GM18520 (cell line): ENCODE measurements at regions not wholly inside any gene's neighbourhood (a gene's known extent, or its start where the extent isn't known, plus 50 kb on each side); places are given as distances from the start of the nearest gene placed in this dataset.

Source experiments
- ATAC-seq: cut with Tn5 transposase; IDR thresholded peaks from one replicate; pipeline ENCODE4 v1.9.1; 2021; ENCODE audit not compliant: unreplicated experiment

GRCh38 chr14:36083317-36083716, 93.2 kb downstream of the PTCSC3 start:
- ATAC-seq, result no peak

DNA sequence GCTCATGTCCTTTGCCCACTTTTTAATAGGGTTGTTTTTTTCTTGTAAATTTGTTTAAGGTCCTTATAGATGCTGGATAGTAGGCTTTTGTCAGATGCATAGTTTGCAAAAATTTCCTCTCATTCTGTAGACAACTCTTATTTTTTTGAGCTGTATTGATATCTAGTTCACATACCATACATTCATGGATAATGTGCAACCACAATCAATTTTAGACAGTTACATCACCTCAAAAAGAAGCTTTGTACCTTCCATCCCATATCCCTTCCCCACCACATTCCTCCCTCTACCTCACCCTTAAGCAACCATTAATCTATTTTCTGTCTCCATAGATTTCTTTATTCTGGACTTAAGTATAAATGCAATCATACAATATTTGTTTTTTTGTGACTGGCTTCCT, 98.4 kb downstream of the PTCSC3 start:
- no peak for ATAC-seq

DNA sequence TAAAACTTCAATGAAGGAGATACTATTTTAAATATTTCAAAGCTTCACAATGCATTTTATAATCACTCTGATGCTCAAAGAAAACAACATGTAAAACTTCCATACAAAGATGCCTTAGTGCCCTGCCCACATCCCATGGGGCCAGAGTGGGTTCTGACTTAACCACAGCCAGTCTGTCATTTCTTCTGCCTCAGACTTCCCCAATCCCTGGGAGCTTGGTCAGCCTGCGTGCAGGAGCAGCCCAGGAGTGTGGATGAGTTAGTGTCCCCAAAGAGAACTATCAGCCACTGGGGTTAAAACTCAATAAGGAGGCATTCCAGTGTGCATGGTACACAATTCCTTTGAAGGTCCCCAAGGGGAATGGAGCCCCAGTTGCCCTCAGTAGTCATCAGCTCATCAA, 100.3 kb downstream of the PTCSC3 start:
- ATAC-seq, result no peak

DNA sequence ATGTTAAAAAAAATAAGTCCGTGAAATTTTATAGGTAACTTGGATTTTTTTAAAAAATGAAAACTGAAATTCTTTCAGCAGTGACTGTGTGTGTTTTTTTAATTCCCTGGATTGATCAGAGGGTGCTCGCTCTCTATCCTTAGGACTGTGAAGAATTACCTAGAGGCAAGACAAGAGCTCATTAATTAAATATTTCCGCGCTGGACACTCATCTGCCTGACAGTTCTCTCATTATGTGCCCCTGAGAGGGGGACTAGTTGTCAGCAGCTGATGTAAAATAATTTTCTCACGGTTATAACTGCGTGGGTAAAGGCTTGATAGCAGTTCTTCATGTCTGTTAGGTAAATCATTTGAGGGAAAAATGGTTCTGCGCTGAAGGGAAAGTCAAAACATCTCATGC, 101.3 kb downstream of the PTCSC3 start:
- no peak for ATAC-seq

- no peak for ATAC-seq
These were observed 105.8 kb downstream of the PTCSC3 start for GRCh38 chr14:36070720-36071043.

DNA sequence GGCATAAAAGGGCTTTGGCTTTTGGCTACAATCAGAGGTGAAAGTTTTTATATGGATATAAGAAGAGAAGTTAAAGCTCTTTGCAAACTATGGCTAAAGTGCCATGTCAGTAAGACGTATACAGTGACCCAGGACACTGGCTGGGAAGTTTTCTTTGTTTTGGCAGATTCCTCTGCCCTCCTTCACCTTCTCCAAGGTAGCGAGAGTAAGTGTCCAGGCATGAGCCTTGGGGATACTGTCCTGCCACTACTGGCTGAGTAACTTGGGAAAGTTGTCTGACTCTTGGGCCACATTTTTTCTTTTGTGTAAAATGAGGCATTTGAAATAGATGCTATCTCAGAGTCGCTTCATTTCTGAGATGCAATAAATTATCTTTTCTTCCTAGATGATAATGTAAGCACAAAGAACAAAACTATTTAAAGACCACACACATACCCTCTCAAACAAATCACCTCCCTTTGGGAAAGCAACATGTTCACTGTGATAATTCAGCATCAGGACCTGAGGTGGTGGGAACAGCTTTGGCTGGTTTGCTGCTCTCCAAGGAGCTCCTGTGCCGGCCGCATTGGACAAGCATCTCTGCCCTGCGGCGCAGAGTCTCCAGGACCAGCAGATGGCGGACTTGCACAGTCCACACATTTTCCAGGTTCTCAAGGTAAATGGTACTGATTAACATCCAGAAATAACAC, 106.3 kb downstream of the PTCSC3 start:
- ATAC-seq, result no peak

GRCh38 chr14:36069535-36069900, 107.0 kb downstream of the PTCSC3 start:
- peak; percentile 34 for ATAC-seq

DNA sequence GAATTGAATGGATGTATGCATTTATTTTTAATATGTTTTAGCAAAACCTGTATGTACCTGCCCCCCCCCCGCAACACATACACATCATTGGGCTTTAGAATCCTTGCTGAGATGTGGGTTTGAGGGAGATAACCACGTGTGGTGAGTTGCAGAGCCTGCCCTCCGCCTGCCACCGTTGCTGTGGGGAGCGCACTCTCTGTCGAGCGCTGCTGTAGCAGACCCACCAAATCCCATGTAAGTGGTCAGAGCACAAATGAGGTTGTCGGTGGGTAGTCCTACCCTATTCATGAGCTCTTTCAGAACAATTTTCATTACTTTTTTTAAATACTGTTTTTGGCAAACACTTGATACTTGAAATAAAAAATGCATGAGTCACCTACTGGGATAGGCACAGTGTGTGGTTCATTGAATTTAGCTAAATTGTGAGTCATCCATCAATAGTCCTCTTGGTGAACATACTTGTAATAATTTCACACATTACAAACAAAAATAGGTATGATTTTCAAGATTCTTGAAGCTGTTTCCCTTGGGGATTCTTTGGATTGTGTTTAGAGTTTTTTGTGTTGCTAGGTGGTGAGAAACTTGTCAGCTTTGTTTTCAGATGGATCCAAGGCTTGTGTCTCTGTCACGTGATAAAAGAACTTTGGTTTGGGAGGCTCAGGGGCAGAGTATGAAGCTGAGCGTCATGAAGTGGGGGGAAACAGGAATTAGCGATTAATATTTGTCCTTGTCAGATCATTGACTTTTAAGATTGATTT, 107.6 kb downstream of the PTCSC3 start:
- no peak for ATAC-seq

DNA sequence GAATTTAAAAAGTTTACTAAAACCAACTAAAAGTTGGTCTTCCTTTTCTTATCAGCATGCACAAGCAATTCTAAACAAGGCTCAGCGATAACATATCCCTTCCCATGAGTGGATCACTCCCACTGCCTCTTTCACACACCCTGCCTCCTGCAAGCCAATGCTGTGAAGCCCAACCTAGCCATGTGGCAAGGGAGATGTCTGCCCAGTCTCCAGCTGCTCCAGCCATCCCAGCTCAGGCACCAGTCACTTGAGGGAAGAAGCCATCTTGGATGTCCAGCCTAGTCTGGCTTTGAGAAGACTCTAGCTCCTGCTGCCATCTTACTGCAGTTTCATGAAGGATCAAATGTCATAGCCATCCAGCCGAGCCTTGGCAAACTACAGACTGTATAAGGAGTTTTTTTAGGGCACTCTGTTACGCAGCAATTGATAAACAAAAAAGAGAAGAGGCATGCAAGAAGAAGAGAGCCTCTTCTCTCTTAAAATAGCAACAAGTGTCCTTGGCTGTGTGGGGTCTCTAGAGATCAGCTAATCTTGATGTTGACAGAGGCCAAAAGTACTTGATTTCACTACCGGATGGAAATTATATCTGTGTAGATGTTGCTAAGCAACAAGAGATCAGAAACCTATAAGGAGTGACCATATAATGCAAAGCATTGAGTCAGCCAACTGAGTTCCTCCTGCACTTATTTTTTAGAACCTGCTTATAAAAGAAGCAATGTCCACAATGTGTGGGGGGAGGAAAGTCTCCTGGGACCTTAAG, 108.9 kb downstream of the PTCSC3 start:
- peak; percentile 51 for ATAC-seq

DNA sequence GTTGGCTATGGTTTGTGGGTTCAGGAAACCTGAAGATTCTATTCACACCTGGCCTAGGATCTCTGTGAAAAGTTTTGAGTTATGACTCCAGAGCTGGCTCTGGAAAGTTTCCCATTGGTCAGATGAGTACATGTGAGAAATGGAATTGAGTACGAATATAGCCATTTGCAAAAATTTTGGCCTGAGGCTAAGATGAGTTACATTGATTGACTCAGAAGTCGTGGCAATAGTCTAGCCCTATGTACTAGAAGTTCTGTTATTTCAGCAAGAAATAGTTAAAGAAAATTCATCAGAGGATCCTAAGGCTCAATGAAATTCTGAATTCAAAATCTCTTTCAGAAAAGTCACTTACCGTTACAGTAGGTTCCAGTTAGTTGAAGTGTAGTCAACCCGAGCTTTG, 109.9 kb downstream of the PTCSC3 start:
- ATAC-seq, result no peak

GRCh38 chr14:36065831-36066230, 110.7 kb downstream of the PTCSC3 start:
- no peak for ATAC-seq

DNA sequence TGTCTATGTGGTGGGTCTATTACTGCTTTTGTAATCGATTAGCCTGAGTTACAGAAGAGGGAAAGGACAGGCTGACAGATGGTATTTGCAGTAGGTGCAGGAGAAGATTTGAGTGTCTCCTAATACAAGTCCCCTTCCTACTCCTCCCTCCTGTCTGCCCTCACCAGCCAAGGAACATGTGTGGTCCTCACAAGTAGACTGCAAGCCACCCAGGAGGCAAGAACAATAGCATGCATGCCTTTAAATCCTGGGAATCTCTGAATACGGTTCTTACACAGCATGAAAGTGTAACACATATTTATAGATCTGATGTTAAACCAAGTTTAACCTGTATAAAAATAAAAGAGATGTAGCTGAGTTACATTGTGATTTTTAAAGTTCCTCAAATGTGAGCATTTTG, 117.0 kb downstream of the PTCSC3 start:
- ATAC-seq, result no peak

DNA sequence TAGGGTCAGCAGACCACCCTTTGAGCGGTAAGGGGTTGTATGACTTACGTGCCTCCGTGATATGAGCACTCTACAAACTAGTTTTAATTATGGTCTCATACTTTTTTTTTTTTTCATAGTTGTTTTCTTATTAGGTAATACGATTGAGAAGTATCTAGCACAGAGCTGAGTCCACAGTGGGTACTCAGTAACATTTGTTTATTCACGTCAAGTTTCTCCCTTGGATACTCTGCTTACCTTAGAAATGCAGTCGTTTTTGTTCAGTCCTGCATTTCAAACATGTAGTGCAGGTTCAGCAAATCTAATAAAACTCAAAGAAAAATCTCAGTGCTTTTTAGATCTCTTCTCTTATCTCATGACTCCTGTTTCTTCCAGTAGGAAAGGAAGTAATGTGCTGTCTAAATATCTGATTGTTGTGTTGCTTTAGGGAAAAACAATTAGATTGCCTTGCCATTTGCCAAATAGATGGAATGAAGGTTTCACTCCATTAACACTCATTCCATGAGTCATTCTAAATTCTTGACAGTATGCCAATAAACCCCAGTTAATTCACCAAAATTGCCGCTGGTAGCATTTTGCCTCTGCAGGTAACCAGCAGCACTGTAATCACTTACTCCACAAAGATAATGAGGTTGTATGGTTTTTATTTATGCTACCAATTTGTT, 118.9 kb downstream of the PTCSC3 start:
- ATAC-seq, result no peak

DNA sequence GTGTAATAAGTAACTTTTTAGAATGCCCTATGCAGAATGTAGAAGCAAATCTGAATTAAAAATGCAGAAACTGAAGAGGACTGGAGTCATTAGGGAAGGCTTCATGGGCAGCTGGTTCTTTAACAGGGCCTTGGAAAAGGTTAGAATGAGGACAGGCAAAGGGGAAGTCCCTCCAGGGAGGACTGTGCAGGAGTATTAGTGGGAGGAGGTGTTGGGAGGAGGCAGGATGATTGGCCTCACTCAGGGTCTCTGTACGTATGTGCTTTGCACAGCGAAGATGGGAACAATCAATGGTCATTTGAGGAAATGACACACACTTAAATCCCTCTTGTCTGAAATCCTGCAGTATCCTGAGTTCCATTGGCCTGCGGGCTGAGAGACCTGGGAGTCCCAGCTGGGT, 119.7 kb downstream of the PTCSC3 start:
- ATAC-seq, result no peak

GRCh38 chr14:36055681-36056225, 120.8 kb downstream of the PTCSC3 start:
- ATAC-seq, result no peak

DNA sequence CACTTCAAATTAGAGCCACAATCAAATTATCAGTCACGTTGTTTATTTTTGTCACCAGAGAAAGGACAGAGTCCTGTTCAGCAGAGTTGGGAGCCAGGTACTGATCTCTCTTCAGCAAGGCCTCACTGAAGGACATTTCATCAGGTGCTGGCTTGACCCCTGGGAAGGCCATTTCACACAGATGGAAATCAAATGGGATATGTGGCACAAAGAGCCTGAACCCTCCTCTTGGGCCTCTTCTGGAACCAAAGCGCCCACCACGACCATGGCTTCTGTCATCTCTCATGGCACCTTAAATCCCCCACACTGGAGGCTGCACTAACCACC, 121.5 kb downstream of the PTCSC3 start:
- no peak for ATAC-seq

- ATAC-seq, result no peak
These were observed 122.0 kb downstream of the PTCSC3 start for GRCh38 chr14:36054353-36055051.

GRCh38 chr14:36052681-36053080, 123.8 kb downstream of the PTCSC3 start:
- ATAC-seq, result no peak

GRCh38 chr14:36052063-36052462, 124.5 kb downstream of the PTCSC3 start:
- no peak for ATAC-seq

DNA sequence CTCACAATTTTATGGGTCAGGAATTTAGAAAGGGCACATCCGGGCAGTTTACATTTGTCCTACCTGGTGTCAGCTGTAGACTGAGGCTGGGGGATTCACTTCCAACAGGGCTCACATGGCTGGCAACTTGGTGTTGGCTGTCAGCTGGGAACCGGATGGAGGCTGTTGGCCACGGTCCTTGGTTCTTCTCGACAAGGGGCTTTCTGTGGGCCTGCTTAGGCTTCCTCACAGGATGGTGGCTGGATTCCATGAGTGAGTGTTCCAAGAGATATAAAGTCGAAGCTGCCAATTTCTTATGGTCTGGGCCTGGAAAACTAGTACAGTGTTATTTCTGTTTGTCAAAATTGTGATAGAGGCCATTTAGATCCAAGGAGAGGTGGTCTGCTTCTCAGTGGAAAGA, 127.9 kb downstream of the PTCSC3 start:
- no peak for ATAC-seq

GRCh38 chr14:36047912-36048311, 128.6 kb downstream of the PTCSC3 start:
- ATAC-seq, result no peak
